ENCODE measurements at regions not wholly inside any gene's neighbourhood (a gene's known extent, or its start where the extent isn't known, plus 50 kb on each side); places are given as distances from the start of the nearest gene placed in this dataset.

- H3K79me2 ChIP-seq (ENCODE audit: control insufficient read depth in 1 of 2, insufficient read depth in 2 of 2, low read length in 2 of 2) = no peaks in the 10 kb centered on the region
- no peak overlapping the region for H3K27ac ChIP-seq (ENCODE audit: low read depth, low read length)
- H3K56ac ChIP-seq (replicated peaks; ENCODE audit: insufficient read length, low read depth, low read length) = no peak overlapping the region
- H3K14ac ChIP-seq (ENCODE audit: insufficient read length) = no peak overlapping the region
- no peaks in the 10 kb centered on the region for H4K20me1 ChIP-seq (replicated peaks in 1 of 2; ENCODE audit: control insufficient read depth in 1 of 2, insufficient read depth in 2 of 2, low read length in 2 of 2)
- H2BK12ac ChIP-seq (ENCODE audit: low read depth, low read length) = no peak overlapping the region
- H3K4me1 ChIP-seq (replicated peaks in 1 of 4; ENCODE audit: control insufficient read depth in 3 of 4, insufficient read depth in 4 of 4, low read length in 3 of 4) = no peaks in the 10 kb centered on the region
- no peak for FAIRE-seq
- H3K79me1 ChIP-seq (ENCODE audit: low read depth, low read length) = no peaks in the 10 kb centered on the region
- no peak overlapping the region for H3K9ac ChIP-seq (replicated peaks in 1 of 4; ENCODE audit: extremely low read depth in 1 of 4, low read depth in 3 of 4, low read length in 3 of 4)
- no peak overlapping the region for H4K91ac ChIP-seq (replicated peaks; ENCODE audit: insufficient read length, low read length)
- H3K4me2 ChIP-seq (ENCODE audit: insufficient read depth in 1 of 2, low read depth in 2 of 2, low read length in 2 of 2) = no peak overlapping the region
- H2BK5ac ChIP-seq (ENCODE audit: low read depth, low read length) = no peak overlapping the region
- no peak overlapping the region for H2AFZ ChIP-seq (ENCODE audit: low read length)
- no peak overlapping the region for H3K4ac ChIP-seq (replicated peaks; ENCODE audit: insufficient read length, low read depth, low read length)
- H3K27me3 ChIP-seq (replicated peaks in 1 of 4; ENCODE audit: control insufficient read depth in 3 of 4, extremely low read depth in 1 of 4, insufficient read depth in 3 of 4, low read length in 3 of 4) = no peaks in the 10 kb centered on the region
- no peak for DNase-seq (ENCODE audit: low read depth in 1 of 2, low spot score in 2 of 2)
- H2BK20ac ChIP-seq (ENCODE audit: low read length) = no peak overlapping the region
- H4K5ac ChIP-seq (ENCODE audit: insufficient read length, low read depth, low read length) = no peak overlapping the region
- ChIA-PET POLR2A (ENCODE audit: partially characterized antibody) (no interaction called here), CTCF (ENCODE audit: partially characterized antibody) (no interaction called here)
- no peak overlapping the region for H3K18ac ChIP-seq (ENCODE audit: extremely low read depth, low read length)
- H3K4me3 ChIP-seq (ENCODE audit: extremely low read depth in 1 of 4, insufficient read depth in 2 of 4, low read depth in 3 of 4, low read length in 4 of 4) = no peak overlapping the region
- H3K36me3 ChIP-seq (ENCODE audit: control insufficient read depth in 2 of 4, insufficient read depth in 4 of 4, low read length in 3 of 4) = no peaks in the 10 kb centered on the region
- H2BK120ac ChIP-seq (replicated peaks; ENCODE audit: low read depth, low read length) = no peak overlapping the region
- no peak overlapping the region for H2AK5ac ChIP-seq (ENCODE audit: low read depth, low read length)
- no peaks in the 10 kb centered on the region for H3K23me2 ChIP-seq (ENCODE audit: low read depth, low read length)
- no peak overlapping the region for H2BK15ac ChIP-seq (ENCODE audit: low read length)
- no peaks in the 10 kb centered on the region for H3K9me3 ChIP-seq (ENCODE audit: insufficient read depth in 2 of 2, low read depth in 1 of 2, low read length in 1 of 2)
- no peak overlapping the region for H4K8ac ChIP-seq (ENCODE audit: extremely low read depth, insufficient read depth, low read length)
- 88% methylated on average over 2 of the region's 2 CpGs; no CpG with 5 or more reads in 1 of the 2 experiments for whole genome bisulfite sequencing, 2 experiments (ENCODE audit: extremely low coverage in 1 of 2, insufficient coverage in 1 of 2, insufficient read length in 1 of 2, insufficient replicate concordance in 2 of 2, low coverage in 1 of 2, low lambda C conversion rate in 2 of 2, missing lambda C conversion rate in 1 of 2)
- H3K23ac ChIP-seq (ENCODE audit: insufficient read length) = no peak overlapping the region
- no peak for TF ChIP-seq BACH1 (IDR thresholded peaks at IDR 0.05; ENCODE audit: low read length)
- no peak for TF ChIP-seq RBBP5 (IDR thresholded peaks at IDR 0.05; ENCODE audit: borderline replicate concordance, low read depth, low read length)
- no peak for TF ChIP-seq SAP30 (IDR thresholded peaks at IDR 0.05; ENCODE audit: insufficient read depth, insufficient replicate concordance, low read length)
- TF ChIP-seq TBP (IDR thresholded peaks at IDR 0.05; ENCODE audit: low read depth, low read length) = no peak
- no peak for TF ChIP-seq JUND (IDR thresholded peaks at IDR 0.05; ENCODE audit: low read length)
- TF ChIP-seq ZNF274 (IDR thresholded peaks at IDR 0.05; ENCODE audit: borderline replicate concordance, extremely low read depth, low read length) = no peak
- TF ChIP-seq EGR1 (IDR thresholded peaks at IDR 0.05; ENCODE audit: borderline replicate concordance, low read depth, low read length) = no peak
- TF ChIP-seq HDAC2 (IDR thresholded peaks at IDR 0.05; ENCODE audit: borderline replicate concordance in 1 of 2, low read depth in 2 of 2, low read length in 2 of 2) = no peak
- no peak for TF ChIP-seq EZH2 (IDR thresholded peaks at IDR 0.05; ENCODE audit: low read depth, low read length, severe bottlenecking)
- no peak for TF ChIP-seq GTF2F1 (IDR thresholded peaks at IDR 0.05; ENCODE audit: borderline replicate concordance, low read depth, low read length)
- no peak for TF ChIP-seq SP2 (IDR thresholded peaks at IDR 0.05; ENCODE audit: low read length)
- no peak for TF ChIP-seq SUZ12 (IDR thresholded peaks at IDR 0.05; ENCODE audit: low read length)
- TF ChIP-seq, protein P1, sequence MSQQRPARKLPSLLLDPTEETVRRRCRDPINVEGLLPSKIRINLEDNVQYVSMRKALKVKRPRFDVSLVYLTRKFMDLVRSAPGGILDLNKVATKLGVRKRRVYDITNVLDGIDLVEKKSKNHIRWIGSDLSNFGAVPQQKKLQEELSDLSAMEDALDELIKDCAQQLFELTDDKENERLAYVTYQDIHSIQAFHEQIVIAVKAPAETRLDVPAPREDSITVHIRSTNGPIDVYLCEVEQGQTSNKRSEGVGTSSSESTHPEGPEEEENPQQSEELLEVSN (IDR thresholded peaks at IDR 0.05) = no peak
- TF ChIP-seq MAFK (IDR thresholded peaks at IDR 0.05; ENCODE audit: low read depth, low read length) = no peak
- no peak for TF ChIP-seq BCL11A (IDR thresholded peaks at IDR 0.05; ENCODE audit: low read depth in 2 of 2, low read length in 2 of 2)
Observed at GRCh38 chr3:24648063-24648462, 153.4 kb upstream of the THRB start.

Data from H1 (cell line).